ENCODE measurements at regions not wholly inside any gene's neighbourhood (a gene's known extent, or its start where the extent isn't known, plus 50 kb on each side); places are given as distances from the start of the nearest gene placed in this dataset.
"Not testable (repeated sequence)": the region's sequence is repeated elsewhere in the genome, so short reads cannot be mapped to it uniquely, and the experiment has no call there.

DNA sequence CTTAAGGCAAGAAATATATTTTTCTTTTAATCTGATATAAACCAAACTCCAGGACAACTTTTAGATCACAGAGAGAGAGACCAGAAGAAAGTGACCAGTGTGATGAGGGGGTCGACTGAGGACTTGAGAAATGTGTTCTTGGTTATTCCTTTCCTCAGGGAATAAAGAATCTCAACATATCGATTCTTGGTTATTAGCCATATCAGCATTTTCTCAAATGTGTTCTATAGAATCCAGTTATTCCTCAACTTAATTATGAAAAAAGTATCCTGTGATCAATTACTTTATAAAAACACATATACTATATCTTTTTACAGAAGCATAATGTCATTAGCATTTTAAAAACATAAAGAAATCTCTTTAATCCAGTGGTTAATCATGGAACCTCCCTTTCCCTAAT is 222.1 kb upstream of the FAM3C start:
- no peak for FAIRE-seq

DNA sequence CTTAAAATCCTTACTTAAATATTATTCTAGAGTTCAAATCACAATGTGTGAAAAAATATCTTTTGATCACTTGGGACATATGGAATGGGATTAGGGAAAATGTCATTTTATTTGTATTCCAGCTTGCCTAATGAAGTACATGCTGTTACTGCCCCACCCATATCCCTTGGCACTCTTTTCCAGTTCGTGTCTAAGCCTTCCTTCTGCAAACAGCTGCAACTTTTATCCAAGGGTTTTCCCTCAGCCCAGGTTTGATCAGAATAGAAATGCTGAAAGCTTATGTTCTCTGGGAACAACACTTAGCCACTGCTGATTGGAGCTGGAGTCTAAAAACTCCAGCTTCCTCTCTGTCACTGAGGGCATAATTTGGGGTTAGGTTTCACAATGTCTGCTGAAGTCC is 214.1 kb upstream of the FAM3C start:
- FAIRE-seq: no peak

- no peak for FAIRE-seq
Measured at GRCh38 chr7:121609208-121609607, 213.1 kb upstream of the FAM3C start.

DNA sequence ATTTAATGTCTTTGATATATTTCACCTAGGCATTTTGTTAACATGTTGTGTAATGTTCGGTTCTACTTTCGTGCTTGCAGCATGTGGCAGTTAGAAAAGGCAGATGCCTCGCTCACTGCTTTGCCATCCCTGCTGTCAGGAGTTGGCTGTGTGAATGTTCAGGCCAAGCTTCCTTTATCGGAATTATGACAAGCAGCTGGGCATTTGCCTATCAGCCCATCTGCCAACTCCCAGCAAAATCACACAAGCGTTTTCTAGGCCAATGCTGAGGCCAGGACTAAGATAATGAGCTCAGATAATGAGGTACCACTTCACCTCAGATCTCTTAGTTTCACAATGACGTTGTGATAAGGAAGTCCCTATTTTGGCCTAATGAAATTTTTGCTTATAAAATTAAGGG is 212.7 kb upstream of the FAM3C start:
- FAIRE-seq: no peak

DNA sequence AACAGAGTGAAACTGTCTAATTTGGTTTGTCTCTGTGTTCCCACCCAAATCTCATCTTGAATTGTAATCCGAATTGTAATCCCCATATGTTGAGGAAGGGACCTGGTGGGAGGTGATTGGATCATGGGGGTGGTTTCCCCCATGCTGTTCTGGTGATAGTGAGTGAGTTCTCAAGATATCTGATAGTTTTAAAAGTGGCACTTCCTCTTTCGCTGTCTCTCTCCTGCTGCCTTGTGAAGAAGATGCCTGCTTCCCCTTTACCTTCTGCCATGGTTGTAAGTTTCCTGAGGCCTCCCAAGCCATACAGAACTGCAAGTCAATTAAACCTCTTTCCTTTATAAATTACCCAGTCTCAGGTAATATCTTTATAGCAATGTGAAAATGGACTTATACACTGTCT is 212.1 kb upstream of the FAM3C start:
- FAIRE-seq: not testable (repeated sequence)

GRCh38 chr7:121605317-121605680 is 209.2 kb upstream of the FAM3C start:
- no peak for FAIRE-seq

GRCh38 chr7:121604627-121605316 is 208.7 kb upstream of the FAM3C start:
- no peak for FAIRE-seq

GRCh38 chr7:121603886-121604285 is 207.8 kb upstream of the FAM3C start:
- no peak for FAIRE-seq

- no peak for FAIRE-seq
Measured at GRCh38 chr7:121599887-121600286, 203.8 kb upstream of the FAM3C start.

GRCh38 chr7:121595758-121596696 is 199.9 kb upstream of the FAM3C start:
- FAIRE-seq: no peak

DNA sequence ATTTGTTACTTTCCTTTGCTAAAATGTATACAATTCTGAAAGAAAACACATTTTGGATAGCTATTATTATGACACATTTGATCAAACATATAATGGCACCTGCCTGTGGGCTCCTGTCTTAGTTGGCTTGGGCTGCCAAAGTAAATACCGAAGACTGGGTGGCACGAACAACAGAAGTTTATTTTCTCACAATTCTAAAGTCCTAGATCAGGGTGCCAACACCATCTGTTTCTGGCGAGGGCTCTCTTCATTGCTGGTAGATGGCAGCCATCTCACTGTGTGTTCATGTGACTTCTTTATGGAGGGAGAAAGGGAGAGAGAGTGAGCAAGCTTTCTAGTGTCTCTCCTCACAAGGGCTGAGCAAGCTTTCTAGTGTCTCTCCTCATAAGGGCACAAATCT is 195.8 kb upstream of the FAM3C start:
- FAIRE-seq: no peak

GRCh38 chr7:121587435-121587834 is 191.3 kb upstream of the FAM3C start:
- FAIRE-seq: no peak

DNA sequence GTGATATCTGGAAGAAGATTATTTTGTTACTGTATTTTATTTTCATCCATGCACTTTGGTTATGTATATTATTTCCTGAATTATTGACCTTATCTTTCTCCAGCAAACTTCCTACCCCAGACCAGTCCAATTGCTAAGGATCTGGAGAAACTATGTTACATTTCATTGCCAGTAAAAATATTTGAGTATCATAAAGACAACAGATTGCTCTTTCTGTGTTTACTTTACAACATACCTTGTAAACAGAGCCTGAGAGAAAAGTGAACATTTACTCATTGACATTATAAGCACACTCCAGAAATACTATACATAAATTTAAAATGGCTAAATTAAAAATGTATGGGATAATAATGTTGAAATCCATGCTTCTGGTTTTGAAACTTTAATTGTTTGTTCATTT is 186.2 kb upstream of the FAM3C start:
- FAIRE-seq: no peak

DNA sequence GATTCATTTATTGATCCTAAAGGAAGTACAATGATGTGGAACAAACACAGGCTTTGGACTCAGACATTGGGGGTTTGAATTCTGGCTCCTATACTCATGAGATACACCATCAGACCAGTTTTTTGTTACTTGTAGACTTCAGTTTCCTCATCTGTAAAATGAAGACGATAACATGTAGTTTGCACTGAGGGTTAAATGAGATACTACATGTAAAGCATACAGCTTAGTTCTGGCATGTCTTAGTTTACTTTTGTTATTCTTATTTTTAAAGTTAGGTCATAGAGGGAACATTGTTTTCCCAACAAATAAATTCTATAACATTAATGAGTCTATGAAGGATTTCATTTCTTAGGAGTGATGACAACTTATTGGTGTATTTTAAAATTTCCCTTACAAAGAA is 183.5 kb upstream of the FAM3C start:
- FAIRE-seq: no peak

DNA sequence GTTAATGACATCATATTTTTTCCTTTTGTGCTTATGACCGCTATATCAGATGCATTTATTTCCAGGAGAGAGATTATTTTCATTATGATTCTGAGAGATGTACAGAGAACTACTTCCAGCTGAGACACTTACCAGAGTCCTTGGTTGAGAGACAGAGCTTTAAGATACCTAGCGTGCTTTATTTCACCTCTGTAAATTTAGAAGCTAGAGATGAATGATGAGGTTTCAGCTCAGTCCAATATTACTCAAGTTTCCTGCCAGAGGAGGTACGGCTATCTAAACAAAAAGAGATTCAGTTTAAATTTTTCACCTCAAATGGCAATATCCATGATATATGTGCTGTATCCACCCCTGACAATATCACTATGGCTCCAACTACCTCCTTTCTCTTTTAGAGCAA is 182.6 kb upstream of the FAM3C start:
- no peak for FAIRE-seq

- no peak for FAIRE-seq
Measured at GRCh38 chr7:121576148-121576917, 180.2 kb upstream of the FAM3C start.

DNA sequence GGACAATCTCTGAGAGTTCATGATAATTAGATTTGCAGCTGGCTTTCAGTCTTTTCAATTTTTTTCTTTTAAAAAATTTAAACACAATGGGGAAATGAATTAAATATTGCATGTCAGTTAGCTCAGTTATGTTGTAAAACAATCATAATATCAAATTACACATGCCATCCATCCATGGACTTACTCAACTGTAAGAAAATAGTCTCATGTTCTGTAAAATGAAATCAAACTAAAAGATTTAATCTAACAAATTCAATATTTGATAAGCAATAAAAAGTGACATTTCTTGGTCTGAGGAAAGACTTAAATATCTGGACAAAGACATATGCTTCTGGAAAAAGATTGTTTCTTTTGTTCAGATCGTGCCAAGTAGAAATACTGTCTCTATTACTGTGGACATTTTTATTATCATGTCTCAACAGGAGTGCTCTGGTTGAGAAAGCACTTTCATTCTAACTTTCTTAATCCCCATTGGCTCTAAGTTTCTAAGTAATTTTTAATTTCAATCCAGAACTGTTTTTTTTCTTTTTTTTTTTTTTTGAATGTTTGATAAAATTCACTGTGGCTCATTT is 179.2 kb upstream of the FAM3C start:
- no peak for FAIRE-seq

DNA sequence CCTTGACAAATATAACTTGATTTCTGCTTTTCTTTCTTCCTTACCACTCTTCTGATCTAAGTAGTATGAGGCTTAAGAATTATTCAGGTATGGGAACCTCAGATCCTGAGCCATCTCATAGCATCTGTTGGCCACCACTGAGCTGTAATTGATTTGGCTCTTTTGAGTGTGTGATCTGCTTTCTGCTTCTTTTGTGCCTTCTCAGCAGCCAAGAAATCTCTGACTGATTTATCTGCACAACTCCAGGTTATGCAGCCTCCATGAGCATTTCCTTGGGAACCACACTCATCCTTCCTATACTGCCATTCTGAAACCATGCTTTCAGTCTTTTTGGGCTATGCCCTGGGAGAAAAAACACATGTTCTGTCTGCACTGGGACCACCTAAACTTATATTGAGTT is 178.0 kb upstream of the FAM3C start:
- no peak for FAIRE-seq

- no peak for FAIRE-seq
Measured at GRCh38 chr7:121572615-121573014, 176.5 kb upstream of the FAM3C start.

GRCh38 chr7:121570365-121570764 is 174.3 kb upstream of the FAM3C start:
- FAIRE-seq: no peak

GRCh38 chr7:121563177-121563576 is 167.1 kb upstream of the FAM3C start:
- no peak for FAIRE-seq

DNA sequence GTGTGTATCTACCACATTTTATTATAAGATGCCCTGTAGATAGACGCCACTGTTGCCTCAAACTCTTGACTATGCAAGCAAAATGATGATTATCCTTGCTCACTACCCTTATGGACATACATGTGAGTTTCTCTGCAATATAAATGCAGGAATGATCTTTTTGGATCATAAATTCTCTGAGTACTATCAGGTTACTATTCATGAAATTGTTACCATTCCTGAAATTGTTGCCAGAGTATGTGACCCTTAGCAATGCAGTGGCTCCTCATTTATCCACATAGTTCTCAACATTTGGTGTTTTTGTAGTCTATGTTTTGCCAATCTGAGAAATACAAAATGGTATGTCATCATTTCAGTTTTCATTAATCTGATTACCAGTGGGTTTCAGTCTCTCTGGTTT is 166.2 kb upstream of the FAM3C start:
- no peak for FAIRE-seq

- no peak for FAIRE-seq
Measured at GRCh38 chr7:121561717-121562116, 165.6 kb upstream of the FAM3C start.

Data from endometrium (tissue), 2 donors.